NCI-H2029 (cell line): ENCODE measurements at regions not wholly inside any gene's neighbourhood (a gene's known extent, or its start where the extent isn't known, plus 50 kb on each side); places are given as distances from the start of the nearest gene placed in this dataset.
"Not testable (repeated sequence)": the region's sequence is repeated elsewhere in the genome, so short reads cannot be mapped to it uniquely, and the experiment has no call there.

Source experiments
- DNase-seq: peaks from one replicate; lab custom pipeline; 2025; lab: John Stamatoyannopoulos, UW

- no peak for DNase-seq
These were observed 325.9 kb downstream of the SATB2 start for GRCh38 chr2:199131876-199132275.

GRCh38 chr2:199131136-199131655, 326.5 kb downstream of the SATB2 start:
- DNase-seq: no peak

GRCh38 chr2:199130501-199130900, 327.2 kb downstream of the SATB2 start:
- no peak for DNase-seq

- no peak for DNase-seq
These were observed 329.1 kb downstream of the SATB2 start for GRCh38 chr2:199128476-199129229.

- no peak for DNase-seq
These were observed 337.9 kb downstream of the SATB2 start for GRCh38 chr2:199119796-199120195.

GRCh38 chr2:199118673-199119112, 339.0 kb downstream of the SATB2 start:
- no peak for DNase-seq

- no peak for DNase-seq
These were observed 342.6 kb downstream of the SATB2 start for GRCh38 chr2:199115169-199115568.

GRCh38 chr2:199113111-199113510, 344.6 kb downstream of the SATB2 start:
- DNase-seq: no peak

GRCh38 chr2:199111458-199111857, 346.3 kb downstream of the SATB2 start:
- DNase-seq: no peak

GRCh38 chr2:199108056-199108455, 349.7 kb downstream of the SATB2 start:
- no peak for DNase-seq

GRCh38 chr2:199105826-199106225, 351.9 kb downstream of the SATB2 start:
- DNase-seq: no peak

- DNase-seq: no peak
These were observed 356.3 kb downstream of the SATB2 start for GRCh38 chr2:199101487-199101886.

GRCh38 chr2:199100326-199101110, 357.2 kb downstream of the SATB2 start:
- DNase-seq: no peak

GRCh38 chr2:199092419-199092818, 365.3 kb downstream of the SATB2 start:
- no peak for DNase-seq

- no peak for DNase-seq
These were observed 372.5 kb downstream of the SATB2 start for GRCh38 chr2:199085261-199085660.

- no peak for DNase-seq
These were observed 387.3 kb downstream of the SATB2 start for GRCh38 chr2:199070322-199070949.

- DNase-seq: no peak
These were observed 393.5 kb downstream of the SATB2 start for GRCh38 chr2:199064201-199064600.

GRCh38 chr2:199057936-199058335, 399.8 kb downstream of the SATB2 start:
- DNase-seq: no peak

GRCh38 chr2:199055336-199055735, 402.4 kb downstream of the SATB2 start:
- no peak for DNase-seq

- DNase-seq: no peak
These were observed 414.9 kb downstream of the SATB2 start for GRCh38 chr2:199042660-199043379.

- DNase-seq: no peak
These were observed 417.2 kb downstream of the SATB2 start for GRCh38 chr2:199040522-199040921.

- DNase-seq: not testable (repeated sequence)
These were observed 424.0 kb downstream of the SATB2 start for GRCh38 chr2:199033761-199034160.
